ENCODE measurements at regions not wholly inside any gene's neighbourhood (a gene's known extent, or its start where the extent isn't known, plus 50 kb on each side); places are given as distances from the start of the nearest gene placed in this dataset.

- H3K27ac ChIP-seq (ENCODE audit: low read length): no peak overlapping the region
- H3K27me3 ChIP-seq (ENCODE audit: low read length): no peaks in the 10 kb centered on the region
- no peak overlapping the region for H2AFZ ChIP-seq (ENCODE audit: low read length)
- no TSS peak for BruUV-seq (replicated peaks)
- intact Hi-C loops (cut with micrococcal nuclease): no loop called here
- no peaks in the 10 kb centered on the region for H3K36me3 ChIP-seq (ENCODE audit: low read depth, low read length)
- POLR2A ChIA-PET (ENCODE audit: unreplicated experiment): no interaction called here
- H3K4me2 ChIP-seq (ENCODE audit: low read length): no peak overlapping the region
- DNase-seq (no peak), ATAC-seq (no peak)
- no peaks in the 10 kb centered on the region for H3K9me2 ChIP-seq (replicated peaks; ENCODE audit: low read length)
- CTCF ChIA-PET: no interaction called here
- no peaks in the 10 kb centered on the region for H4K20me1 ChIP-seq (ENCODE audit: low read length)
- no peaks in the 10 kb centered on the region for H3K9me3 ChIP-seq (ENCODE audit: low read length)
- no peaks in the 10 kb centered on the region for H3K4me1 ChIP-seq (ENCODE audit: insufficient read depth, low read length)
- H3K79me2 ChIP-seq (ENCODE audit: low read length): no peaks in the 10 kb centered on the region
- H3K9ac ChIP-seq (ENCODE audit: low read length): no peak overlapping the region
- TF ChIP-seq EZH2 (IDR thresholded peaks at IDR 0.05; ENCODE audit: low read length, unreplicated experiment) (no peak), EZH2phosphoT487 (IDR thresholded peaks at IDR 0.05; ENCODE audit: borderline replicate concordance, low read length) (no peak), CTCF (conservative IDR thresholded peaks at IDR 0.05; ENCODE audit: low read depth, low read length) (no peak)
- no peaks in the 10 kb centered on the region for H3F3A ChIP-seq (ENCODE audit: low read length, unreplicated experiment)
- no peak overlapping the region for H3K4me3 ChIP-seq (ENCODE audit: low read length)
Measured at GRCh38 chr2:5939553-5939952, 247.4 kb downstream of the SOX11 start.

GRCh38 chr2:5940596-5941535, 248.7 kb downstream of the SOX11 start:
- DNase-seq (no peak), ATAC-seq (no peak)
- H3K4me2 ChIP-seq (ENCODE audit: low read length): no peak overlapping the region
- no peaks in the 10 kb centered on the region for H4K20me1 ChIP-seq (ENCODE audit: low read length)
- H3F3A ChIP-seq (ENCODE audit: low read length, unreplicated experiment): no peaks in the 10 kb centered on the region
- no peak overlapping the region for H3K27ac ChIP-seq (ENCODE audit: low read length)
- H2AFZ ChIP-seq (ENCODE audit: low read length): no peak overlapping the region
- ChIA-PET POLR2A (ENCODE audit: unreplicated experiment) (no interaction called here), CTCF (no interaction called here)
- H3K4me3 ChIP-seq (ENCODE audit: low read length): no peak overlapping the region
- no TSS peak for BruUV-seq (replicated peaks)
- TF ChIP-seq CTCF (conservative IDR thresholded peaks at IDR 0.05; ENCODE audit: low read depth, low read length) (no peak), EZH2 (IDR thresholded peaks at IDR 0.05; ENCODE audit: low read length, unreplicated experiment) (no peak), EZH2phosphoT487 (IDR thresholded peaks at IDR 0.05; ENCODE audit: borderline replicate concordance, low read length) (no peak)
- H3K9me2 ChIP-seq (replicated peaks; ENCODE audit: low read length): no peaks in the 10 kb centered on the region
- H3K36me3 ChIP-seq (ENCODE audit: low read depth, low read length): no peaks in the 10 kb centered on the region
- intact Hi-C loops (cut with micrococcal nuclease): no loop called here
- H3K79me2 ChIP-seq (ENCODE audit: low read length): no peaks in the 10 kb centered on the region
- no peaks in the 10 kb centered on the region for H3K27me3 ChIP-seq (ENCODE audit: low read length)
- no peaks in the 10 kb centered on the region for H3K4me1 ChIP-seq (ENCODE audit: insufficient read depth, low read length)
- H3K9me3 ChIP-seq (ENCODE audit: low read length): no peaks in the 10 kb centered on the region
- no peak overlapping the region for H3K9ac ChIP-seq (ENCODE audit: low read length)

GRCh38 chr2:5942204-5942603, 250.0 kb downstream of the SOX11 start:
- intact Hi-C loops (cut with micrococcal nuclease): no loop called here
- Histone ChIP-seq H3K9ac (ENCODE audit: low read length) (no peak overlapping the region), H3K9me2 (replicated peaks; ENCODE audit: low read length) (no peaks in the 10 kb centered on the region), H3F3A (ENCODE audit: low read length, unreplicated experiment) (no peaks in the 10 kb centered on the region), H3K79me2 (ENCODE audit: low read length) (no peaks in the 10 kb centered on the region), H3K27me3 (ENCODE audit: low read length) (no peaks in the 10 kb centered on the region), H3K4me3 (ENCODE audit: low read length) (no peak overlapping the region), H3K4me1 (ENCODE audit: insufficient read depth, low read length) (no peaks in the 10 kb centered on the region), H3K36me3 (ENCODE audit: low read depth, low read length) (no peaks in the 10 kb centered on the region), H3K4me2 (ENCODE audit: low read length) (no peak overlapping the region), H3K9me3 (ENCODE audit: low read length) (no peaks in the 10 kb centered on the region), H3K27ac (ENCODE audit: low read length) (no peak overlapping the region), H2AFZ (ENCODE audit: low read length) (no peak overlapping the region), H4K20me1 (ENCODE audit: low read length) (no peaks in the 10 kb centered on the region)
- no peak for TF ChIP-seq CTCF (conservative IDR thresholded peaks at IDR 0.05; ENCODE audit: low read depth, low read length)
- ChIA-PET CTCF (no interaction called here), POLR2A (ENCODE audit: unreplicated experiment) (no interaction called here)
- BruUV-seq (replicated peaks): no TSS peak
- ATAC-seq: no peak
- DNase-seq: no peak
